ENCODE measurements at regions not wholly inside any gene's neighbourhood (a gene's known extent, or its start where the extent isn't known, plus 50 kb on each side); places are given as distances from the start of the nearest gene placed in this dataset.
"Not testable (repeated sequence)": the region's sequence is repeated elsewhere in the genome, so short reads cannot be mapped to it uniquely, and the experiment has no call there.

- TF ChIP-seq USF2 (IDR thresholded peaks at IDR 0.05); ELK1 (IDR thresholded peaks at IDR 0.05; ENCODE audit: low read depth, low read length); CEBPB (IDR thresholded peaks at IDR 0.05); CTCF (IDR thresholded peaks at IDR 0.05); REST (IDR thresholded peaks at IDR 0.05); HDAC2 (IDR thresholded peaks at IDR 0.05); HES2 (IDR thresholded peaks at IDR 0.05); NFE2L2 (conservative IDR thresholded peaks at IDR 0.05; ENCODE audit: low read length); BHLHE40 (IDR thresholded peaks at IDR 0.05; ENCODE audit: low read depth, low read length): not testable (repeated sequence)
These were observed 97.2 kb downstream of the FAM72C start for GRCh38 chr1:143874625-143875024.

Measured in A549 (cell line).